SW480 (cell line): ENCODE measurements at regions not wholly inside any gene's neighbourhood (a gene's known extent, or its start where the extent isn't known, plus 50 kb on each side); places are given as distances from the start of the nearest gene placed in this dataset.
"Not testable (repeated sequence)": the region's sequence is repeated elsewhere in the genome, so short reads cannot be mapped to it uniquely, and the experiment has no call there.

Experiments used
- DNase-seq: peaks from one replicate; pipeline ENCODE4 v3.0.0-alpha.2; 2016; ENCODE audit warnings: low spot score

GRCh38 chr1:214983126-214983869 is 99.2 kb upstream of the KCNK2 start:
- peak; percentile 4 for DNase-seq

- no peak for DNase-seq
Measured at GRCh38 chr1:214989341-214989740, 93.2 kb upstream of the KCNK2 start.

GRCh38 chr1:214990619-214991018 is 91.9 kb upstream of the KCNK2 start:
- DNase-seq: no peak

- DNase-seq: no peak
Measured at GRCh38 chr1:214991691-214992315, 90.7 kb upstream of the KCNK2 start.

- no peak for DNase-seq
Measured at GRCh38 chr1:214993419-214993818, 89.1 kb upstream of the KCNK2 start.

GRCh38 chr1:214997685-214998084 is 84.9 kb upstream of the KCNK2 start:
- no peak for DNase-seq

GRCh38 chr1:215001419-215002021 is 81.0 kb upstream of the KCNK2 start:
- DNase-seq: no peak

GRCh38 chr1:215002471-215002870 is 80.1 kb upstream of the KCNK2 start:
- DNase-seq: no peak

- no peak for DNase-seq
Measured at GRCh38 chr1:215003686-215004085, 78.9 kb upstream of the KCNK2 start.

- no peak for DNase-seq
Measured at GRCh38 chr1:215004121-215004827, 78.3 kb upstream of the KCNK2 start.

GRCh38 chr1:215005078-215005477 is 77.5 kb upstream of the KCNK2 start:
- DNase-seq: no peak

- DNase-seq: no peak
Measured at GRCh38 chr1:215005656-215006345, 76.7 kb upstream of the KCNK2 start.

GRCh38 chr1:215007880-215008279 is 74.7 kb upstream of the KCNK2 start:
- DNase-seq: no peak

GRCh38 chr1:215018555-215018954 is 64.0 kb upstream of the KCNK2 start:
- DNase-seq: no peak

- no peak for DNase-seq
Measured at GRCh38 chr1:215022204-215022603, 60.3 kb upstream of the KCNK2 start.

GRCh38 chr1:215022741-215023141 is 59.8 kb upstream of the KCNK2 start:
- no peak for DNase-seq

GRCh38 chr1:215023155-215023832 is 59.2 kb upstream of the KCNK2 start:
- DNase-seq: no peak

- no peak for DNase-seq
Measured at GRCh38 chr1:215028954-215029353, 53.6 kb upstream of the KCNK2 start.

GRCh38 chr1:215030581-215030980 is 52.0 kb upstream of the KCNK2 start:
- not testable (repeated sequence) for DNase-seq

- no peak for DNase-seq
Measured at GRCh38 chr1:215031392-215031791, 51.1 kb upstream of the KCNK2 start.
